PC-3 (cell line): ENCODE measurements at regions not wholly inside any gene's neighbourhood (a gene's known extent, or its start where the extent isn't known, plus 50 kb on each side); places are given as distances from the start of the nearest gene placed in this dataset.

ENCODE experiments used
- ATAC-seq: fragments of 200-7000 bp; cut with Tn5 transposase; 2 replicates; pipeline ENCODE4 v1.9.1; 2020; ENCODE audit warnings: mild to moderate bottlenecking, moderate library complexity
- BruUV-seq: library from RNA; stranded (reverse); fragments of 400-500 nt; replicated peaks from 2 replicates; lab custom pipeline; 2021; lab: Mats Ljungman, UMichigan
- CTCF ChIA-PET: fragments of 300-600 bp; sonication (Branson Sonifier 250); formaldehyde crosslinking; loops from one replicate; lab custom pipeline; 2022; ENCODE audit warnings: antibody characterized with exemption; lab: Charles Lee
- POLR2A ChIA-PET: fragments of 300-600 bp; sonication (Branson Sonifier 250); formaldehyde crosslinking; loops from one replicate; lab custom pipeline; 2022; ENCODE audit warnings: antibody characterized with exemption; ENCODE audit not compliant: unreplicated experiment; lab: Charles Lee
- DNase-seq: peaks from one replicate; pipeline ENCODE4 v3.0.0-alpha.2; 2015
- H2AFZ ChIP-seq: fragments of 300-600 bp; sonication (generic); 2 replicates; pipeline ENCODE4 v1.6.0; 2016; ENCODE audit warnings: antibody characterized with exemption, low read length
- H3F3A ChIP-seq: fragments of 300-600 bp; sonication (generic); one replicate; pipeline ENCODE4 v1.6.0; 2017; ENCODE audit warnings: antibody characterized with exemption, low read length, control low read depth, mild to moderate bottlenecking; ENCODE audit not compliant: unreplicated experiment
- H3K27ac ChIP-seq: fragments of 300-600 bp; sonication (generic); 2 replicates; pipeline ENCODE4 v1.5.1; 2016; ENCODE audit warnings: mild to moderate bottlenecking, low read length
- H3K27me3 ChIP-seq: fragments of 300-600 bp; sonication (generic); 2 replicates; pipeline ENCODE4 v1.6.1; 2016; ENCODE audit warnings: low read length, mixed read lengths
- H3K36me3 ChIP-seq: fragments of 300-600 bp; sonication (generic); 2 replicates; pipeline ENCODE4 v1.6.1; 2016; ENCODE audit warnings: low read depth, mixed run types, low read length, mixed read lengths
- H3K4me1 ChIP-seq: fragments of 300-600 bp; sonication (generic); 2 replicates; pipeline ENCODE4 v1.5.1; 2016; ENCODE audit warnings: low read length; ENCODE audit not compliant: insufficient read depth
- H3K4me2 ChIP-seq: fragments of 300-600 bp; sonication (generic); 2 replicates; pipeline ENCODE4 v1.6.0; 2016; ENCODE audit warnings: low read length
- H3K4me3 ChIP-seq: fragments of 300-600 bp; sonication (generic); 2 replicates; pipeline ENCODE4 v1.5.1; 2016; ENCODE audit warnings: mild to moderate bottlenecking, low read length, mixed read lengths
- H3K79me2 ChIP-seq: fragments of 300-600 bp; sonication (generic); 2 replicates; pipeline ENCODE4 v1.6.1; 2017; ENCODE audit warnings: low read length, mixed read lengths
- H3K9ac ChIP-seq: fragments of 300-600 bp; sonication (generic); 2 replicates; pipeline ENCODE4 v1.6.0; 2016; ENCODE audit warnings: mild to moderate bottlenecking, low read length
- H3K9me2 ChIP-seq: fragments of 300-600 bp; sonication (generic); replicated peaks from 2 replicates; pipeline ENCODE4 v1.6.1; 2016; ENCODE audit warnings: mixed run types, low read length, mixed read lengths
- H3K9me3 ChIP-seq: fragments of 300-600 bp; sonication (generic); 2 replicates; pipeline ENCODE4 v1.6.1; 2016; ENCODE audit warnings: low read length, mixed read lengths
- H4K20me1 ChIP-seq: fragments of 300-600 bp; sonication (generic); 2 replicates; pipeline ENCODE4 v1.6.1; 2016; ENCODE audit warnings: low read length, mixed read lengths
- EZH2 ChIP-seq: fragments of 300-600 bp; sonication (generic); IDR thresholded peaks from one replicate; pipeline ENCODE4 v1.6.1; 2017; ENCODE audit warnings: antibody characterized with exemption, mild to moderate bottlenecking, low read length; ENCODE audit not compliant: unreplicated experiment
- EZH2phosphoT487 ChIP-seq: fragments of 300-600 bp; sonication (generic); IDR thresholded peaks from 2 replicates; pipeline ENCODE4 v1.6.1; 2018; ENCODE audit warnings: mild to moderate bottlenecking, antibody characterized with exemption, low read length, borderline replicate concordance
- intact Hi-C: fragments of 100-400 bp; cut with micrococcal nuclease; formaldehyde crosslinking; loops from 2 replicates; pipeline ENCODE4 v1.9.0; 2023
- TF ChIP-seq, protein P1 (sequence below): fragments of 300-600 bp; sonication (generic); conservative IDR thresholded peaks from 2 replicates; pipeline ENCODE4 v1.5.1; 2017; ENCODE audit warnings: antibody characterized with exemption, low read depth, mild to moderate bottlenecking, low read length

DNA sequence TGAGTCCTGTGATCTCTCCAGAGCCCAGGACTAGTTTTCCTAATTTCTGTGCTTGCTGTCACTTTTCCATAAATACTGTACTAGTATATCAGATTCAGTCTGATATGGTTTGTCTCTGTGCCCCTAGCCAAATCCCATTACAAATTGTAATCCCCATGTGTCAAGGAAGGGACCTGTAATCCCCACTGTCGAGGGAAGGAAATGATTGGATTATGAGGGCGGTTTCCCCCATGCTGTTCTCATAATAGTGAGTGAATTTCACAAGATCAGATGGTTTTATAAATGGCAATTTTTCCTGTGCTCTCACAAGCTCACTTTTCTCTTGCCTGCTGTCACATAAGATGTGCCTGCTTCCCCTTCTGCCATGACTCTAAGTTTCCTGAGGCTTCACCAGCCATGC lies 54.8 kb upstream of the IFRD1 start:
- Histone ChIP-seq H3K4me3 (no peak overlapping the region), H3F3A (no peaks in the 10 kb centered on the region), H3K9me2 (no peaks in the 10 kb centered on the region), H3K9ac (no peak overlapping the region), H3K27me3 (no peaks in the 10 kb centered on the region), H3K9me3 (no peaks in the 10 kb centered on the region), H3K79me2 (no peaks in the 10 kb centered on the region), H4K20me1 (no peaks in the 10 kb centered on the region), H2AFZ (no peak overlapping the region), H3K4me2 (no peak overlapping the region), H3K4me1 (peaks cover 11% of the 10 kb centered on the region; the same call in 1 of the 2 replicates), H3K27ac (no peak overlapping the region), H3K36me3 (no peaks in the 10 kb centered on the region)
- no peak for TF ChIP-seq EZH2
- TF ChIP-seq, protein P1, sequence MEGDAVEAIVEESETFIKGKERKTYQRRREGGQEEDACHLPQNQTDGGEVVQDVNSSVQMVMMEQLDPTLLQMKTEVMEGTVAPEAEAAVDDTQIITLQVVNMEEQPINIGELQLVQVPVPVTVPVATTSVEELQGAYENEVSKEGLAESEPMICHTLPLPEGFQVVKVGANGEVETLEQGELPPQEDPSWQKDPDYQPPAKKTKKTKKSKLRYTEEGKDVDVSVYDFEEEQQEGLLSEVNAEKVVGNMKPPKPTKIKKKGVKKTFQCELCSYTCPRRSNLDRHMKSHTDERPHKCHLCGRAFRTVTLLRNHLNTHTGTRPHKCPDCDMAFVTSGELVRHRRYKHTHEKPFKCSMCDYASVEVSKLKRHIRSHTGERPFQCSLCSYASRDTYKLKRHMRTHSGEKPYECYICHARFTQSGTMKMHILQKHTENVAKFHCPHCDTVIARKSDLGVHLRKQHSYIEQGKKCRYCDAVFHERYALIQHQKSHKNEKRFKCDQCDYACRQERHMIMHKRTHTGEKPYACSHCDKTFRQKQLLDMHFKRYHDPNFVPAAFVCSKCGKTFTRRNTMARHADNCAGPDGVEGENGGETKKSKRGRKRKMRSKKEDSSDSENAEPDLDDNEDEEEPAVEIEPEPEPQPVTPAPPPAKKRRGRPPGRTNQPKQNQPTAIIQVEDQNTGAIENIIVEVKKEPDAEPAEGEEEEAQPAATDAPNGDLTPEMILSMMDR = no peak
- DNase-seq = no peak
- no TSS peak for BruUV-seq
- no peak for ATAC-seq
- CTCF ChIA-PET = no interaction called here
- POLR2A ChIA-PET = no interaction called here
- intact Hi-C loops = no loop called here

DNA sequence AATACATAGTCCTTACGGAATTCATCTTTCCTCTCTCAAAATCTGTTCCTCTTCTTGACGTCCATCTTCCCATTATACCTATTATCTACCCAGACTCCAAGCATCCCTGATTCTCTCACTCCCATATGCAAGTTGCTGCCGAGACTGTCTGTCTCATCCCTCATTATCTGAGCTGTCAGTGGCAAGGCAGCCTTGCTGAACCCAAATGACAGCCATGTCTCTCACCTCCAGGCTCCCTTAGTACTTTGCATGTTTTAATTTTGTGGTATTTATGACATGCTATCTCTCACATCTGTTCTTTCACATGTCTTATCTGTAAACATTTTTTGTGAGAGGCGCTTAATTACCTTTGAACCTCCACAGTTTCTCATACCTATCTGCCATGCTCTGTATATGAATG lies 54.4 kb upstream of the IFRD1 start:
- no peak overlapping the region for H3K4me3 ChIP-seq
- DNase-seq = no peak
- H3F3A ChIP-seq = no peaks in the 10 kb centered on the region
- H3K27me3 ChIP-seq = no peaks in the 10 kb centered on the region
- peaks cover 12% of the 10 kb centered on the region; the same call in 1 of the 2 replicates for H3K4me1 ChIP-seq
- TF ChIP-seq EZH2phosphoT487 (no peak), EZH2 (no peak)
- TF ChIP-seq, protein P1 = no peak
- no peak overlapping the region for H3K27ac ChIP-seq
- H3K9ac ChIP-seq = no peak overlapping the region
- no peaks in the 10 kb centered on the region for H4K20me1 ChIP-seq
- no peaks in the 10 kb centered on the region for H3K79me2 ChIP-seq
- no peaks in the 10 kb centered on the region for H3K36me3 ChIP-seq
- H3K4me2 ChIP-seq = no peak overlapping the region
- no TSS peak for BruUV-seq
- intact Hi-C loops = no loop called here
- ChIA-PET POLR2A (interaction anchor here (0.6 kb wide), 1 partner anchor 142 kb away, joined by 6 read pairs; no protein-coding TSS in a partner anchor), CTCF (no interaction called here)
- H3K9me3 ChIP-seq = no peaks in the 10 kb centered on the region
- H2AFZ ChIP-seq = no peak overlapping the region
- no peaks in the 10 kb centered on the region for H3K9me2 ChIP-seq
- no peak for ATAC-seq

DNA sequence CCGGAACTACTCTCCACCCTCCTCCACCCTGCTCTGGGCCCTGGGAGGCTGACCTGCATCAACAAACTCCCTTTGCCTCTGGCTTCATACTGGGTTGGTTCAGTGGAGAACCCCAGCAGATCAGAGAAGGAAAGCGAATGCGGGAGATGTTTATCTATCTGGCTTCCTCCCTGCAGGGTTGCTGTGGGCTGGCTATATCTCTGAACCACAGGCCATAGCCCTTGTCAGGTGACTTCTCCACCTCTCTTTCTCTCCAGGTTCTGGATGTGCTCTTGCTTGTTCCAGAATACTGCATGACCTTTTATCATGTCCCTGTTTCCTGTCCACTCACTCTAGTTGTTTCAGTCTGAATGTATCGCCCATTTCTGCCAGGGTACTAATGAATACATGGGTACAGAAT lies 51.7 kb upstream of the IFRD1 start:
- no peaks in the 10 kb centered on the region for H3K27me3 ChIP-seq
- H3F3A ChIP-seq = no peaks in the 10 kb centered on the region
- ChIA-PET CTCF (no interaction called here), POLR2A (no interaction called here)
- H2AFZ ChIP-seq = no peak overlapping the region
- H3K9ac ChIP-seq = no peak overlapping the region
- H3K79me2 ChIP-seq = no peaks in the 10 kb centered on the region
- H3K27ac ChIP-seq = no peak overlapping the region
- H3K9me2 ChIP-seq = no peaks in the 10 kb centered on the region
- BruUV-seq = no TSS peak
- TF ChIP-seq EZH2 = no peak
- TF ChIP-seq, protein P1 = no peak
- H3K4me3 ChIP-seq = no peak overlapping the region
- intact Hi-C loops = no loop called here
- H4K20me1 ChIP-seq = no peaks in the 10 kb centered on the region
- 0 out of 2 replicates have a peak, but pooled peaks cover 5% of the 10 kb centered on the region for H3K4me1 ChIP-seq
- DNase-seq (no peak), ATAC-seq (no peak)
- no peaks in the 10 kb centered on the region for H3K36me3 ChIP-seq
- H3K4me2 ChIP-seq = no peak overlapping the region
- no peaks in the 10 kb centered on the region for H3K9me3 ChIP-seq
